Activated T-helper 9 cell treated with anti-CD3 and anti-CD28 coated beads, Interleukin-2, amount 50 U/mL, for 16 hours (primary cell): ENCODE measurements at regions not wholly inside any gene's neighbourhood (a gene's known extent, or its start where the extent isn't known, plus 50 kb on each side); places are given as distances from the start of the nearest gene placed in this dataset.

Experiments
- DNase-seq: peaks from one replicate; pipeline ENCODE4 v3.0.0-alpha.2; 2020; ENCODE audit warnings: low read depth

DNA sequence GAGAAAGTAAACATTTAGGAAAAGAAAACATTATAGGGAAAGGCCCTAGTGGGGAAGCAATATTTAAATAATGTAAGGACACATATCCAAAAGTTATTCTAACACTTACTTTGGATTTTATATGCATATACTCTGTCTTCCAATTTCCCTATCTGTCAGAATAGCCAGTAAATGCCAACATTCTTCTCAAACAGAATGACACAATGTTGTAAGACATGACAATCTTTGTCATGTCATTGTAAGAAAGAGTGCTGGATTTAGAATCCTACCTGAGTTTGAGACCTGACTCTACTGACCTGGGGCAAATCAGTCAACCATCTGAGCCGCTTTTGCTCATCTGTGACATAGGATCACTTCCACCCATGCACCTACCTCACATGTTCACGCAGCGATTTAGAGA is 198.3 kb downstream of the PHLDA1 start:
- no peak for DNase-seq

DNA sequence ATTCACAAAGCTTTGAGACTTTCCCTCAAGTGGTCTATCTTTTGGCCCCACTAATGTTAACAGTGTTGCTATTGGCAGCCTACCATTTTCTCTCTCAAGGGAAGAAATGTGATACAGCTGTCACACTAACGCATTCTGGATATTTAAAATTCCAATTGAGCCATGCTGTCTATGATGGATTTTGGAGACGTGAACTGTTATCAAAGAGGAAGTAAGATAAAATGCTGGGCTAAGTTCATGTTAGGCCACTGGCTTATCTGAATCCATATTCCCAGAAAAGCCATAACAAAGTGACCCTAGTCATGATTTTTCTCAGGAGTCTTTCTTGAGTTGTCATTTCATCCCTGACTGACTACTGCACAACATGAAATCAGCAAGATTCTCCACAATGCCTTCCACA is 200.2 kb downstream of the PHLDA1 start:
- DNase-seq, result no peak

DNA sequence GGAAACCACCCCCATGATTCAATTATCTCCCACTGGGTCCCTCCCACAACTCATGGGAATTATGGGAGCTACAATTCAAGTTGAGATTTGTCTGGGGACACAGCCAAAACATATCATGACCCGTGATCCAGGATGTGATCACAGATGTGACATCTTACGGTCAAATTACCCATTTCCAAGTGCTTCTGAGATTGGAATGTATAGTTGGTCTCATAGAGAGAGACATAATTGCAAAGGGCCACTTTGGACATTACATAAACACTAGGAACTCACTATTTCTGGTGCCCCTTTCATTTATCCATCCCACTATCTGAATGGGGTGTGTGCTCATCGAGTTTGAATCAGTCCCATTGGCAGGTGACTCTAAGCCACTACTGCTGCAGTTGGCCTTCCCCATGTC is 204.5 kb downstream of the PHLDA1 start:
- DNase-seq, result no peak

DNA sequence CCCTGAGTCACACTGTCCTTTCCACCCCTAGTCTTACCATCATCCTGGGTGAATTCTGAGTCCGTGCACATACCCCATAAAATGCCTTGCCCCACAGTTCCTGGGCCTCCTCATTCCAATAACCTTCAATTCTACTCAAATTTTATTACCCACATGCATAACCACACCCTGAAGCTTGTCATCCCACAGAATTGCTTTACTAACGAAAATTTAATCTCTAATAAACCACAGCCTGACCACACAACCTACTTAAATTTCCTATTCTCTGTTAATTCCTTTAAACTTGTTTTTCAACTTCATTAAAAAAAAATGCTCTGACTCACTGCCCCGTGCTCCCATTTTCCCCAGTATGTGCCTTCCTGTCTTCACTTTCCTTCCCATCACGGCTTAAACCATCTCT is 205.9 kb downstream of the PHLDA1 start:
- no peak for DNase-seq

DNA sequence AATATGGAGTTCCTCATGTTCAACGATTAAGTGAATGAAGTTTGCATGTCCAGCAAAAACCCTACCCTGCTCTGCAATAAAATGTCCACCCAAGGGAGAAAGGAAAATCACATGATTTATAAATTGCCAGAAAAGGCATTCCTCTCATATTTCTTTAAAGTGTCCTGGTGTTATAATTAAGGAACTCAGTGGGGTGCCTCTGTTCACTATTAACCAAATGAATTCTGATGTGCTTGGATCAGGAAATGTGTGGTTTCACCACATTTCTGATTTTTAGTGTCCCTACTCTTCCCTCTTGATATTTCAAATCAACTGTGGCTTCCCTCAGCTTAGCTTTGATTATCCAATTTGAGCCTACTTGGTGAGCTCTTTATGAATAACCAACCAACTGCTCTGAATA is 208.1 kb downstream of the PHLDA1 start:
- no peak for DNase-seq

DNA sequence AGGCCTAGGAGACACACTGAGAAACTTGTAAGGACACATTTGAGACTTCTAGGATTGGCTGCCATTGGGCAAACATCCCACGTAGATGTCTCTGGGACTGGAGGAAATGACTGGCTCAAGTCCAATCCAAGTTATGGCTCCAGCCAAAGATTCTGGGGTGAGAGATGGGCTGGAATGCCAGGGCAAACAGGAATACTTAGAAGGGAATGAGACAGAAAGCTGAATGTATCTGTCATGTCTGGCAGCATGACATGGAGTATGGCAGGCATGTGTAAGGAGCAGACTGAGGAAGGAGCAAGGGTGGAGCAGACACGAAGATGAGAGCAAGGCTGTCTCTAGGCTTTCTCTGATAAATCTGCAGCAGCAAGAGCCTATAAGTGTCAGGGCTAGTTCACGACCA is 209.2 kb downstream of the PHLDA1 start:
- no peak for DNase-seq

DNA sequence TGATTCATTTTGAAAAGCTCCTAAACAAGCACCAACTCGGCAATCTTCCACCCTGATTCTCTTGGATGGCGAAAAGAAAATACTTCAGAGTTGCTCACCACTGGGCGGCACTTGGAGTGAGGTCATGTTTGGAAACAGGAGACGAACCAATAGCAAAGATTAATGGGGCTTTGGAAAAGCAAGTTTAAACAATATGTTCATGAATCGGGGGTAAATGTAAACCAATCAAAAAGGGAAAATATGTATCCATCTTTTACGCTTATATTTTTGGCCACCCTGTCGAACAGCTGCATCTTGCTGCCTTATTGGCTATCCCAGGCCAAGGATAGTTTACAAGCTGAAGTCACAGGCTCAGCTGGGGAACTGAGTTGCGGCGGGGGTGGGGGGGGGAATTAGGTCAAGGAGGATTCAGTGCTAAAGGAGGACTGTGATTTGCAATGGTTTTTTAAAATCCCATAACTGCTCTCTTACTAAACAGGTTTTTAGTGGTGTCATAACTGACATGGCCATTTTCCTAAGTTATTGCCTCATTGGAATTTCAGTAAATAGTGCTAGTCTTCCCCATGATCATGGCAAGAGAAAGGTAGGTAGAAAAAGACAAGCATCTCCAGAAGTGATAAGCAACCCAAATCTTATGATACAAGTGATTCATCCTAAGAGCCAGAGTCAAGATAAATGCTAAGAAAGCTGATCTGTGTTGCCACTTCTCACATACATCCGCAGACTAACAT is 210.6 kb downstream of the PHLDA1 start:
- DNase-seq, result no peak

DNA sequence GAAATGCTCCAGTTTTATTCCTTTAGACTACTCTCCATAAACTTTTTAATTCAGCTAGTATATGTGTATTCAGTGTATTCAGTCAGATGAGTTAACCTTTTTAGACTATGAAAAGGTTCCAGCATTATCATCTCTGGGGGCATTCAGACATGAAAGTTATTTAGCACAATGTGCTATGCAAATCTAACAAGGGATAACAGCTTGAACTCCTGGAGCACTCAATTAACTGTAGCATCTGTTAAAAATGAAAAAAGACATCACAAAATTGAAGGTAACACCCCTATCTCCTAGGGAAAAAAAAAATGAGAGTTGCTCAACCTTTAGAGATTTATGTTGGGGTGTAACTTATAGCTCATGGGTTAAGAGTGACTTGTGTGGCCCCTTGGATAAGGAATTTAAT is 211.5 kb downstream of the PHLDA1 start:
- no peak for DNase-seq

DNA sequence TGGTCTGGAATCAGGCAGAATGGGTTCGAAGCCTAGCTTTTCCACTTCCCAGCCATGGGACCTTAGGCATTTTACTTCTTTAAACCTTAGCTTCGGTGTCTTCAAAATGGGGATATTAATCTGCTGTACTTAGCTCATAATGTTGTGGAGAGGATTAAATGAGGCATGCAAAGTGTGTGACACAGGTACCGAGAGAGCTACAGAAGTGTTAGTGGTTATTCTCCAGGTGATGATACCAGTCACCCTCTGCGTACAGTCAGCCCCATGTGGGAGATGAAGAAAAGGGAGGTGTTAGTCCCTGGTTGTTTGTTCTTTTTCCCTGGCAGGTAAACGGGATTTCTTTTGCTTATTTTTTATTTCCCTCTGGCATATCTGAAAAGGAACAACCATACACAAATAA is 212.1 kb downstream of the PHLDA1 start:
- DNase-seq, result no peak

DNA sequence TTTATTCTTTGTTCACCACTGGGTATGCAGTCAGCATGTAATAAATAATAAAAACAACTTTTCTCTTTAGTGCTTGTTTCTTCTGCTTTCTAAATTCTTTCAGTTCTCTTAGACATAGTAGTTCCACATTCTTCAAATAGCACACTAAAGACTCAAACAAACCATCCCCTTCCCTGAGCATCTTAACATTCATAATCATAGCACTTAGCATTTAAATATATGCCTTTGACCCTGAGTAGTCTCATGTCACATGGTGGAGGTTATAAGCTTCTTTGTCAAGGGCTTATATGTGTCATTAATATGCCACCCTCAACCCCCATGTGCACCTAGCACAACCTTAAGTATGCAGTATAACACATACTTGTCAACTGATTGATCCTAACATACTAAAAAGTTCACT is 212.7 kb downstream of the PHLDA1 start:
- no peak for DNase-seq

DNA sequence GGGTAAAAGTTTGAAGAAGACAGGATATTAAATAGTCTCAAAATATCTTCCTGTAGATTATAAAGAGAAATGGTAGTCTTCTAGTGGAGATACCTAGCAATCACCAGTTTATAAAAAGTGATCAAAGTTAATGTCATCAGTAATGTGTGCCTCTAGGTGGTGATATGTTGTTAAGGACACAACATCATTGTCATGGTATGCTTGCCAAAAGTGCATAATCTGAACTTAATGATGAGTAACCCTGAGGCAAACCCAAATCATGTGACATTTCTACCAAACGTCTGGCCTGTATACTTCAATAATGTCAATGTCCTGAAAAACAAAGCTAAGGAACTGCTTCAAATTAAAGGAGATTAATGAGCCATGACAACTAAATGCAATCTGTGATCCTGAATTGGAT is 214.7 kb downstream of the PHLDA1 start:
- DNase-seq, result no peak

DNA sequence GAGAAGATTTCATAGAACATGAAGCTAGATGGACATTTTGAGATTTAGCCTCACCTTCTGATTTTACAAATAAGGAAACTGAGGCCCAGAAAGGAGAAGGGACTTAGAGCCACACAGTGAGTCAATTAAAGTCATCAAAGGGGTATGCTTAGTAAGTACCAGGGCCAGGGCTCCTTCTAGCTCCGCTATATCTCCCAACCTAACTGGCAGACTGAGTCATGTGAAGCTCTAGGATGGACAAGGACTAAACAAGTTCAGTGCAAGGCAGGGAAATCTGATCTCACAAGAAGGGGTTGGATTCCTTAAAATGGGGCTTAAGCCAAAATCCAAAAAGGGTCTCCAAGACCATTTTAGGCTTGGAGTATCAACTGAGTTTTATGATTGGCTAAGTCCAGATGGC is 215.8 kb downstream of the PHLDA1 start:
- no peak for DNase-seq

DNA sequence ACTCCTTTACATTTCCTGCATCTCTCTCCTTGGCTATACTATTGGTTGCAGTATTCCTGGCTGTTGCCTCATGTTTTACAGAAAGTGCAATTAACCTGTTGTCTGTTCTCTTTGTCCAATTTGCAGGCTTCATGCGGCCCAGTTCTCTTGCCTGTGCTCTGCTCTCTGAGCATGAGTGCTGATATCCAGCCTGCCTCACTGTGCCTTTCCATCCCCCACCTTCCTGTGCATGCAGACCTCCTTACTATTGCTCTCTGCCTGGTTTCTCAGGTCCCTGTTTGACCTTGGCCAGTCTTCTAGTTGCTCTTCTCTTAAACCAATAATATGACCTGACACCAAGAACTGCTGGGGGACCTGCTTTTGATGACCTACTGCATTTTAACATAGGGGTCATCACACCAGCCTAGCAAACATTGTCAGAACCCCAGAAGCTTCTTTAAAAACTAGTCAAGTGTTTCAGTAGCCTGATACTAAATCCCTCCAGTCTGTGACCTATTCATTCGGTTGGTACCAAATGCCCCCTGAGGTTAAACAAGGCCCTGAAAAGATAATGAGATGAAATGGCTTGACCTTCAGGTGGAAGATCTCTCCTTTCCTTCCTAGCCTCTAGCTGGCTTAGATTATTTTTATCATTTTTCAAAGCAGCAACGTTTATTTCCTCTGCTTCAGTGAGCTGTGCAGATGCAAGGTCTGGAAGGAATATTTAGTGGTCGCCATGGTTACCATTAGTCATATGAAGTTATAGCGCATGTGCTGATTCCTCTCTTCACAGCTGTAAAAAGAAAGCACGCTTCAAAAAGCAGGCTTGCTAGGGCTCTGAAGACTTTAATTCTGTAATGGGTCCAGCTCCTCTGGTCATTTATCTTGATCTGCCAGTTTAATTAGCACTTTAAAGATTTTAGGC is 216.5 kb downstream of the PHLDA1 start:
- DNase-seq, result no peak

DNA sequence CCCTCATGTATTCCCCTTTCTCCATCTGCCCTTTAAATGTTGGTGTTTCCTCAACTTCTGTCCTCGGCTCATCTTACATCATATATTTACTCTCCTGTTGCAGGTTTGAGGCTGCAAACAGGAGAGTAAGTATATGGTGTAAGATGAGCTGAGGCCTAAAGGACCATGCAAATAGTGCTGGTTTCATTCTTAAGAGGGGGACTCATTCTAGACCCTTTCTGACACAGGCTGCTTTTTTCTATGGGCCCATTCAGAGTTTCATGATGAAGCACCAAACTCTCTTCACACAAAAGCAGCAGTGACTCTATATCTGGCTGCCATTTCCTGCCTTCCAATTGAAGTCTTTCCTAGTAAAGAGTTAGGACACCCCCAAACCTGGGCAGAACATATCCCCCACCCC is 218.5 kb downstream of the PHLDA1 start:
- DNase-seq, result no peak

DNA sequence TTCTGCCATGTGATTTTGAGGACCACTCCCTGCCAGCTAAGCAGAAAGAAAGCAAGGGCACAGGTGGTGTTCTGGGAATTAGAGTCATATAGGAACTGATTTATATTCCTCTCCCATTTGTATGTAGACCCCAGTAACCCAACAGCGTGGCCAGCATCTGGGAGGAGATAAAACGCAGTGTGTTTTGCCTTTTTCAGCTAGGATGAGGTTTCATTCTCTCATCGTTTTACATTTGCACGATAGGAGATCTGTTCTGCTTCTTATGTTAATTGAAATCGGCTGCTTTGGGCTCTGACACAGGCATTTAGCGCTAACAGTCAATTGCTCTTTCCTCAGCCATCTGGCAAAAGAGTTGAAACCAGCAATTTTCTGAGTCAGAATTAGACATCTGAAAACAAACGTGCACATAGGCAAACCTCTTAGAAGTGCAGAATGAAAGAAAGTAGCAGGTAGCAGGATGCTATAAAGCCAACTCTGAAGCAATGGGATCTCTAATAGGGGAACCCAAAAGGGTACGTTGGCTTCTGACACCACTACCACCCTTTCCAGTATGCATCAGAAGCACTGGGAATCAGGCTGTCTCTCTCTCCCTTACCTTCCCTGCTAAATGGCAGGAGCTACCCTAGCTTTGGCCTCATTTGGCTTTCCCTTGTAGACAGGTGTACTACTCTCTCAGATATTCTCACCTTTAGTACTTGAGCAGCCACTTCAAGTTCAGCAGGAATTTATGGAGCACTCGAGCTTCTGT is 219.1 kb downstream of the PHLDA1 start:
- no peak for DNase-seq

DNA sequence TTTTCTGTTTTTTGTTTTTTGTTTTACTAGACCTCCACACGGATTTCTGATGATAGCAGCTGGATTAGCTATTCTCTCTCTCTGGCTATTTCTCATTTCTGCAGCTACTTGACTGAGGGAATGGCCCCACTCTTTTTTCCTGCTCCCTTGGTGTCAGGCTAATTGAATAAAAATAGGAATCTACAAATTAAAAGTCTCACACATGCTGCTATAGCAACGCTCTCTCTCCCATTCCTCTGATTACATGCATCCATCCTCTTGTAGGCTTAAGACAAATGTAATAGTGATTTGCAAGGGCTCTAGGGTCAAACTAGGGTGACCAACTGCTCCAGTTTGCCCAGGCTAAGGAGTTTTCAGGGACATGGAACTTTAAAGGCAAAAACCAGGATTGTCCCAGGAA is 221.8 kb downstream of the PHLDA1 start:
- DNase-seq, result no peak

DNA sequence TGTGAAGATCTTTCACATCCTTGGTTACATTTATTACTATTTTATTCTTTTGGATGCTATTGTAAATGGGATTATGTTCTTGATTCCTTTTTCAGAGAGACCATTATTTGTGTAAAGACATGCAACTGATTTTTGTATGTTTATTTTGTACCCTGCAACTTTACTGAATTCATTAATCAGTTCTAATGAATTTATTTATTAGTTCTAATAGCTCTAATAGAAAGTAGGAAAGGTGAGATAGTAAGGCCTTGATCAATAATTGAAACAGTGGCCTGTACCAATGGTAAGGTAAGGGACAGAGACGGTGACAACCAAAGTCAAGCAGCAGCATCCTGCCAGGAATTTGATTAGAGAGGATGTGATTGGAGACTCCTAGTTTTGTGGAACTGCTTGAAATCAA is 224.1 kb downstream of the PHLDA1 start:
- no peak for DNase-seq

DNA sequence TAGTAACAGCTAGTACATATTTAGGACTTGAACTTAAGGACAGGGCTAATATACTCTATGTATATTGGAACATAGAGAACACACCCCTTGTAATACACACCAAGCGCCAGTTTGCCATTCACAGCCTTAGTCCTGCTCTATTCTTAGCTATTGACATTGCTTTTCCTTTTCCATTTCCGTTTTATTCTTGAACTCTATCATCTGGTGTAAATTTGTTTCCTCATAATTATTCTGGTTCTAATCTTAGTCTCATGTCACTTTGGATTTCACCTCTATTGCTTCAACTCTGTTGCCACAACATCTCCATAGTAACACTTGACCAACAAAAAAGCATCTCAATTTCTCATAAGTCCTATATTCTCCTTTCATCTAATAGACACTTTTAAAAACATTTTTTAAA is 225.7 kb downstream of the PHLDA1 start:
- no peak for DNase-seq

DNA sequence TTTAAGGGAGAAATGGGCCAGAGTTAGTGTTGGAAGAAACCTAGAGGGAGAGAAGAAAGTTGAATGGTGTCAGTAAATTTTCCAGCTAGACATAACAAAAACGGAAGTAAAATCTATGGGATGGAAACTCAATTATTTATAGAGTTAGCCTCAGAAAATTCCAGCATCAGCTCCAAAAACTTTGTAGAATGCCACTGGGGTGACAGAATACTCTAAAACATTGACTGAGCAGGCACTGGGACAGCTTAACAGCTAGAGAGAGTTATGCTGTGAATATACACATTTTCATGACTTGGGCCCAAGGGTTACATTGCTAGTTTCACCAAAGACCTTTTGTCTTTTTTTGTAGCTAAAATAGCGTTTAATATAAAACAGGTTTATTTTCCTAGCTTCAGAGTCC is 226.3 kb downstream of the PHLDA1 start:
- DNase-seq, result no peak

DNA sequence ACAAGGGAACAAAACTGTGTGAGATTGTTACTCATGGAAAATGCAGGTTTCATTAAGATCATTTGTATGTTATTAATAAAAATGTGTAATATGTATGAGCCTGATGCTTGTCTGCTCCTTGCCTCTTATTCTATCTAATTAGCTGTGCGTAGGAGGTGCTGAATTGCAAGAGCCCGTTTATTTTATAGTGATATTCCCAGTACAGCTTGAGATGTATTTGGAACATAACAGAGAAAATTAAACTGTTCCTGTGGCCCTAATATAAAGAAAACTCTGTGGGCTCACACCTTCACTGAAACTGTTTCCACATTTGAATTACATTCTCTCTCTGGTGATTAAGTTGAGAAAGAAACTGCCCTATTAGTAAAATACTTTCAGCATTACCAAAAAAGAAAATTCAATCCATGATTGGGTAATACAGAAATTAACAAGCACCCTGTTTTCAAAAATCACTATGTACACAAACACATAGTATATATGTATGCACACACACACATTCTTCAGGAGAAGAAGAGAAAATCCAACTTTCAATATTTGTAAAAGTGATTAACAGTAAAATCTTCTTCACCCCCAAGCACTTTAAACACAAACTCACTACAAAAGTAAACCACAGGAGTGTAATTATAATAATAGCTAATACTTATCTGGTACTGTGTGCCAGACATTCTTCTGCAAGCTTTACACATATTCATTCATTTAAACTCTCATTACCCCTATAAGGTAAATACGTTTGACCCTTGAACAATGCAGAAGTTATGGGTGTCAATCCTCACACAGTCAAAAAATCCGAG is 233.2 kb downstream of the PHLDA1 start:
- no peak for DNase-seq

DNA sequence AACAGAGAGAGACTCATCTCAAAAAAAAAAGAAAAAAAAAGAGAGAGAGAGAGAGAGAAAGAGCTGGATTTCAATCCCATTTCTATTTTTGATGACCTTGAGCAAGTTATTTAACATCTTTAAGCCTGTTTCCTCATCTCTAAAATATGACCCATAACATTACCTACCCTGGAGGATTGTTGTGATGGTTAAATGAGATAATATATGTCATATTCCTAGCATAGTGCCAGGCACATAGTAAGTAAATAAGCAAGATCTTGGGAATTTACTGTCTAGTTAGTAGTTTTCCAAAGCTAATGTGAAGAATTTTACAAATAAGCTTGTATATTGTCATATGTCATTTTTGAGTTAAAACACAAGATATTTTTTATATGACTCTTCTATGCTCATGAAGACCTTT is 236.5 kb downstream of the PHLDA1 start:
- DNase-seq, result no peak

DNA sequence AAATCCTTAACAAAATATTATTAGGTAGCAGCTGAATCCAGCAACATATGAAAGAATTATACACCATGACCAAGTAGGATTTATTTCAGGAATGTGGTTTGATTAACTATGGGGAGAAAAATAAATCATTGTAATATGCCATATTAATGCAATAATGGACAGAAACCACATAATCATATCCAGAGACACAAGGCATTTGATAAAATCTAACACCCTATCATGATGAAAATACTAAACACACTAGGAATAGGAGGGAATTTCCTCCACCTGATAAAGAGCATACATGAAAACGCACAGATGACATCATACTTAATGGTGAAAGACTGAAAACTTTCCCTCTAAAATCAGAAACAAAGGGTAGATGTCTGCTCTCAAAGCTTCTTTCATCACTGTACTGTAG is 238.9 kb downstream of the PHLDA1 start:
- DNase-seq, result no peak
